ENCODE measurements at regions not wholly inside any gene's neighbourhood (a gene's known extent, or its start where the extent isn't known, plus 50 kb on each side); places are given as distances from the start of the nearest gene placed in this dataset.

DNA sequence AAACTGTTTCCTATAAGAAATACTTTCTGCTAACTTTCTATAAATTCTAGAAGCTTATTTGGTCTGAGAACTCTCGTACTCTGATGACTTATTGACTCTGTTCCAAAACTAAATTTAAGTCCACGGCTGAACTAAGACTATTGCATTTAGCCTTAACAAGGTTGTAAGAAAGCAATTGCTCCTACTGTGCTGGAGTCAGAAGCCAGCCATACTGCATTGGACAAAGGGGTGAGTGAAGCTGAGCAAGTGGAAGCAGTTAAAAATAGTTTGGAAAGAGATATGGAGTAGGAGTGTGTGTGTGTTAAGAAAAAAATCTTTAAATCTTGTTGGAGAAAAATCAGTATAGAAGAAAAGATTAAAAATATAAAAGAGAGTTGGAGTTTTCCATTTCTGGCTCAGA lies 1360.1 kb upstream of the CELF2 start:
- DNase-seq (ENCODE audit: low read depth) = no peak
- H3K4me3 ChIP-seq (ENCODE audit: control insufficient read depth, low read depth, low read length) = no peak overlapping the region
- TF ChIP-seq CTCF (conservative IDR thresholded peaks at IDR 0.05; ENCODE audit: control insufficient read depth, insufficient read depth, low read depth, low read length) = no peak

- no peak overlapping the region for H3K4me3 ChIP-seq (ENCODE audit: control insufficient read depth, low read depth, low read length)
- peak; percentile 10 for DNase-seq (ENCODE audit: low read depth)
- TF ChIP-seq CTCF (conservative IDR thresholded peaks at IDR 0.05; ENCODE audit: control insufficient read depth, insufficient read depth, low read depth, low read length) = no peak
These were observed 1349.3 kb upstream of the CELF2 start for GRCh38 chr10:9668411-9668810.

DNA sequence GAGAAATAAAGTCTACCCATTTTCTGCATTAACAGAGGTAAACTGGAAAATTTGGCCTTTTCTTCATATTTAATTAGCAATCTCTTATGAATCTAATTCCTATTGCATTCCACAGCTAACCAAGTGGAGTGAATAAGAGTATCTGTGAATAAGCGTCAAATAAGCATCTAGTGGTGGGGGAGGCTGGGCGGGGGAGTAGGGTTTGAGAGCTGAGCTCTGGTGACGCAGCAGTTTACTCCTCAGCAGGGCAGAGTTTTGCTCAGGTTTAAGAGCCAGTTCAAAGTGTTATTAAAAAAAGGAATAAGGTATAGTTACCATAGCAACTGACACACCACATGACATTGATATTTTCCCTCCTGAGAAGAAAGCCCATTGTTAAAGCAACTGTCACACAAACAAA lies 1346.8 kb upstream of the CELF2 start:
- no peak overlapping the region for H3K4me3 ChIP-seq (ENCODE audit: control insufficient read depth, low read depth, low read length)
- no peak for DNase-seq (ENCODE audit: low read depth)
- no peak for TF ChIP-seq CTCF (conservative IDR thresholded peaks at IDR 0.05; ENCODE audit: control insufficient read depth, insufficient read depth, low read depth, low read length)

GRCh38 chr10:9681655-9682054 lies 1336.0 kb upstream of the CELF2 start:
- H3K4me3 ChIP-seq (ENCODE audit: control insufficient read depth, low read depth, low read length) = no peak overlapping the region
- TF ChIP-seq CTCF (conservative IDR thresholded peaks at IDR 0.05; ENCODE audit: control insufficient read depth, insufficient read depth, low read depth, low read length) = peak; percentile 24
- peak; percentile 7 for DNase-seq (ENCODE audit: low read depth)

DNA sequence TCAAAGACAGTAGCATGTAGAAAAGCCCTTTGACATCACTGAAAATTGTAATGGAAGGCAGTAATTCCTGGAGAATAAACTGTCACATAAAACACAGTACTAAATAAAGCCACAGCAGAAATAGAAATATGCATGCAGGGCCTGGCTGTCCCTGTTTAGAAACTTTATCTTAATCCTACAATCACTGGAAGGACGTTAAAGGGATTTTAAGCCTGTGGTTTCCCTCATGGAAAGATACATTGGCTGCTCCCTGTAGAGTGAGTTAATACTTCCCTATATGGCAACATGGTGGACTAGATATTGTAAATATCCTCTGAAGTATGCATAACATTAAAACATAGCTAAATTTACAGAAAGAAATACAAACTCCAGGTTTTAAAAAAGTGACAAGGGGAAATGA lies 1334.9 kb upstream of the CELF2 start:
- no peak for TF ChIP-seq CTCF (conservative IDR thresholded peaks at IDR 0.05; ENCODE audit: control insufficient read depth, insufficient read depth, low read depth, low read length)
- no peak overlapping the region for H3K4me3 ChIP-seq (ENCODE audit: control insufficient read depth, low read depth, low read length)
- DNase-seq (ENCODE audit: low read depth) = no peak

DNA sequence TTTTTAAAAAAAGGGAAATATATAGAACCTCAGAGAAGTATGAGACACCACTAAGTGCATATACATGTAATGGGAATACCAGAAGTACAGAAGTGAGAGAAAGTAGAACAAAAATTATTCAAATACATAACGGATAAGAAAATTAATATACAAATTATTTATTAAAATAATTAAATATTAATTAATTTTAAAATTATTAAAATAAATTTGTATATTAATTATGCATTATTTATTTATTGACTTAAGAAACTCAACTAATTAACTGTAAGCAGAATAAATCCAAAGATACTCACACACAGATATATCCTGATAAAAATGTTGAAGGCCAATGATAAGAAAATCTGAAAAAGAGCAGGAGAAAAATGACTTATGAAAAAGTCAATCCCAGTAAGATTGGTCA lies 1333.5 kb upstream of the CELF2 start:
- no peak for DNase-seq (ENCODE audit: low read depth)
- TF ChIP-seq CTCF (conservative IDR thresholded peaks at IDR 0.05; ENCODE audit: control insufficient read depth, insufficient read depth, low read depth, low read length) = no peak
- H3K4me3 ChIP-seq (ENCODE audit: control insufficient read depth, low read depth, low read length) = no peak overlapping the region

- no peak for DNase-seq (ENCODE audit: low read depth)
- H3K4me3 ChIP-seq (ENCODE audit: control insufficient read depth, low read depth, low read length) = no peak overlapping the region
- TF ChIP-seq CTCF (conservative IDR thresholded peaks at IDR 0.05; ENCODE audit: control insufficient read depth, insufficient read depth, low read depth, low read length) = no peak
These were observed 1332.1 kb upstream of the CELF2 start for GRCh38 chr10:9685596-9685995.
